ENCODE measurements at regions not wholly inside any gene's neighbourhood (a gene's known extent, or its start where the extent isn't known, plus 50 kb on each side); places are given as distances from the start of the nearest gene placed in this dataset.

DNA sequence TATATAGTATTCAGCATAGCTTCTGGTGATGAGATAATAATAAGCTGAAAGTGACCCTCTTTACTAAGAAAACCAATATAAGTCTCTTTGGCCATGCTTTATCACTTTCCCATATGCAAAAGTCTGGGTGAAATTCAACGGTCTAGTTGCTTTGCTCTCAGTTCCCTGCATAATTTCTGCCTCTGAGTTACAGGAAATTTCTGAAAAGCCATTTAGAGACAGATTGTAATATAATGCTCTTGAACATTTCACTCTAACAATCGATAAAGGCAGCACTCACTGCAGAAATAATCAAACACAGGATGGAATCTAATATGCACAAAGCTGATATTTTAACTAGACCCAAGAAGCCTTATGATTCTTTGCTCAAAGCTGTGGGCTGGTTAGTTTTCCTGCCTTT lies 100.1 kb upstream of the LIFR start:
- no peak for ATAC-seq (replicated peaks)
- Mint-ChIP-seq H3K4me1 (no peaks in the 10 kb centered on the region), H3K27ac (no peak overlapping the region), H3K9me3 (no peaks in the 10 kb centered on the region), H3K27me3 (peaks cover 24% of the 10 kb centered on the region), H3K36me3 (ENCODE audit: low read depth) (no peaks in the 10 kb centered on the region), H3K4me3 (no peak overlapping the region)

DNA sequence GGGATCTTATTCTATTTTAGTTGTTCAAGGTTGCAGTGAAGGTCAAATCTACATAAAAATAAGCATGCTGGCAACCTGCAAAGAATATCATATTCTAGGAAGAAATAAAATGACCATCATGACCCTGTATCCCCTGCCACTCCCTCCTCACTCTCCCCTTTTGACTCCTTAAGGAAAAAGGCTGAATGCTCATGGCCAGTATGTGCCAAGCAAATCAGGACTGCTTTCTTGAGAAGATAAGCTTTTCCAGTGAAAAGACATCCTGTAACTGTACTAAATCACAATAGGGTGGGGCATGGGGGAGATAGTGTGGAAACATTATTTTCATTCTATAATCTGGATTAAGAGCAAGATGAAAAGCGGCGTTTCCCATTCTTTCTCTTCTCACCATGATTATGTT lies 100.6 kb upstream of the LIFR start:
- no peaks in the 10 kb centered on the region for H3K36me3 Mint-ChIP-seq (ENCODE audit: low read depth)
- H3K27me3 Mint-ChIP-seq, result peaks cover 27% of the 10 kb centered on the region
- no peak for ATAC-seq (replicated peaks)
- no peak overlapping the region for H3K27ac Mint-ChIP-seq
- no peak overlapping the region for H3K4me3 Mint-ChIP-seq
- no peaks in the 10 kb centered on the region for H3K9me3 Mint-ChIP-seq
- no peaks in the 10 kb centered on the region for H3K4me1 Mint-ChIP-seq

- ATAC-seq (replicated peaks), result no peak
- Mint-ChIP-seq H3K4me3 (no peak overlapping the region), H3K27me3 (peaks cover 29% of the 10 kb centered on the region), H3K27ac (no peak overlapping the region), H3K36me3 (ENCODE audit: low read depth) (no peaks in the 10 kb centered on the region), H3K4me1 (no peaks in the 10 kb centered on the region), H3K9me3 (no peaks in the 10 kb centered on the region)
These were observed 103.8 kb upstream of the LIFR start for GRCh38 chr5:38660194-38660668.

DNA sequence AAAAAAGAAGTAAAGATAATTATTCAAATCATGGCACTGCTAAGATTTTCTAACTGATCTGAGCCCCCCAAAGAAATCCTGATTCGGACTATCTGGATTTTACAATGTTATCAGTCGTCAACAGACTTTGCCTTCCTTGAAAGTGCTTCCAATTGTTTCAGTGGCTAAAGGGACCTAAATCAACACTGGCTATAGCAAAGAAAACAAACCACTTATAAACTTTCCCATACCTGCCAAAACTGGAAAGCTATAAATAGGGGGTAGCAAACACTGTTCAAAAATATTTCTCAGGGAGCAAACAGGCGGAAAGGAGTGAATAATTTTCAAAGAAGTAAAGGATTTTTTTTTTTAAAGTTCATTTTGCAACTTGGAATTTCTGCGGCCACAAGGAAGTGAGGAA lies 105.6 kb upstream of the LIFR start:
- Mint-ChIP-seq H3K4me3 (no peak overlapping the region), H3K4me1 (no peaks in the 10 kb centered on the region)

DNA sequence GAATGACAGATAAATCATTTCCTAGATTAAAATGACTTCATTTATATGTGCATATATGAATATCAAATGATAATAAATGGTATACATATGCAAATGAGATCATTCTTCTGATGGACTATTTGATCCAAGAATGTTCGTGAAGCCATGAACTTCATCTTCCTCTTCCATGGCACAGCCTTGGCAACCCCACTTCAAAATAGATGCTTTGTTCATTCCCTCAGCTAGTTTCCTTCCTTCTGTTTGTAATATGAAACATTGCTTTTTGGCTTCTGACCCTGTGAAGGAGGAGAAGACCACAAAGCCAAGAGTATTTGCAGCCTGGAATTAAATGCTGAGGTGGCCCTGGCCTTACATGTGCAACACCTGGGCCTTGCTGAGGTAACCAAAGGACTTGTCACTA lies 106.8 kb upstream of the LIFR start:
- H3K4me1 Mint-ChIP-seq, result no peaks in the 10 kb centered on the region
- no peak overlapping the region for H3K27ac Mint-ChIP-seq
- no peaks in the 10 kb centered on the region for H3K36me3 Mint-ChIP-seq (ENCODE audit: low read depth)
- peaks cover 28% of the 10 kb centered on the region for H3K27me3 Mint-ChIP-seq
- no peak overlapping the region for H3K4me3 Mint-ChIP-seq
- no peaks in the 10 kb centered on the region for H3K9me3 Mint-ChIP-seq
- no peak for ATAC-seq (replicated peaks)

More for the DNA sequence above, 105.6 kb upstream of the LIFR start:
- H3K27ac Mint-ChIP-seq, result no peak overlapping the region
- ATAC-seq (replicated peaks), result no peak
- peaks cover 36% of the 10 kb centered on the region for H3K27me3 Mint-ChIP-seq
- H3K36me3 Mint-ChIP-seq (ENCODE audit: low read depth), result no peaks in the 10 kb centered on the region
- no peaks in the 10 kb centered on the region for H3K9me3 Mint-ChIP-seq

GRCh38 chr5:38666668-38667498 lies 110.4 kb upstream of the LIFR start:
- Mint-ChIP-seq H3K9me3 (no peaks in the 10 kb centered on the region), H3K4me3 (no peak overlapping the region), H3K27me3 (peaks cover 21% of the 10 kb centered on the region), H3K27ac (no peak overlapping the region), H3K36me3 (ENCODE audit: low read depth) (no peaks in the 10 kb centered on the region), H3K4me1 (no peaks in the 10 kb centered on the region)
- no peak for ATAC-seq (replicated peaks)

DNA sequence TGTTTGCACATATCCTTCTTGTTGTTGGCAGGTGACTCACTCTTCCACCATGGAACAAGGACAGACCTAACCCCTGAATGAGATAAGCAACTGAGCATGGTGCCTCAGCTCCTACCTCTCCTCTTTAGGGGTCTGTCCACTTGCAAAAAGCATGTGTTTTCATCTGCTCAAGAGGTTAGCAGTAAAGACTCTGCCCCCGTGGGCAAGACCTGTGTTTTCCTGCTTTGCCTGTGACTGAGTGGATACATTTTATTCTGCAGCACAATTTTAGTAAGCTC lies 111.0 kb upstream of the LIFR start:
- Mint-ChIP-seq H3K9me3 (no peaks in the 10 kb centered on the region), H3K4me3 (no peak overlapping the region), H3K36me3 (ENCODE audit: low read depth) (no peaks in the 10 kb centered on the region), H3K4me1 (no peaks in the 10 kb centered on the region), H3K27ac (no peak overlapping the region), H3K27me3 (peaks cover 16% of the 10 kb centered on the region)
- no peak for ATAC-seq (replicated peaks)

GRCh38 chr5:38669361-38669880 lies 113.0 kb upstream of the LIFR start:
- H3K4me1 Mint-ChIP-seq, result no peaks in the 10 kb centered on the region
- no peak overlapping the region for H3K4me3 Mint-ChIP-seq
- H3K36me3 Mint-ChIP-seq (ENCODE audit: low read depth), result no peaks in the 10 kb centered on the region
- peaks cover 21% of the 10 kb centered on the region for H3K27me3 Mint-ChIP-seq
- no peaks in the 10 kb centered on the region for H3K9me3 Mint-ChIP-seq
- ATAC-seq (replicated peaks), result no peak
- no peak overlapping the region for H3K27ac Mint-ChIP-seq

DNA sequence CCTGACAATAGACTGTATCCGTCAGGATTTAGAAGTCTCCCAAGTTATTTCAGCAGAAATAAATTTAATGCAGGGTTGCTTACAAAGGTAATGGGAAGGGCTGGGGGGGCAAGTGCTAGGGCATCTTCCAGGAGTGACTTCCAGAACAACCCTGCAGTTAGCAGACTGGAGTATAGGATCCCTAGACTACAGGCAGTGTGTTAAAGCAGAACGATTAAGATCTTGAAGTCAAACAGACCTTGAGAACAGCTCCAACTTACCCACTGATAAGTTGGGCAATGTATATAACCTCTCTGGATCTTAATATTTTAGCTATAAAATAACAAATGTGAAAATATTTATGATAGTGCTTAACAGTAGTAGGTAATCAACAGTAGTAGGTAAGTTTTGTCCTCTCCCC lies 113.6 kb upstream of the LIFR start:
- Mint-ChIP-seq H3K27ac (no peak overlapping the region), H3K36me3 (ENCODE audit: low read depth) (no peaks in the 10 kb centered on the region), H3K4me1 (no peaks in the 10 kb centered on the region), H3K27me3 (peaks cover 17% of the 10 kb centered on the region), H3K9me3 (no peaks in the 10 kb centered on the region), H3K4me3 (no peak overlapping the region)
- no peak for ATAC-seq (replicated peaks)

DNA sequence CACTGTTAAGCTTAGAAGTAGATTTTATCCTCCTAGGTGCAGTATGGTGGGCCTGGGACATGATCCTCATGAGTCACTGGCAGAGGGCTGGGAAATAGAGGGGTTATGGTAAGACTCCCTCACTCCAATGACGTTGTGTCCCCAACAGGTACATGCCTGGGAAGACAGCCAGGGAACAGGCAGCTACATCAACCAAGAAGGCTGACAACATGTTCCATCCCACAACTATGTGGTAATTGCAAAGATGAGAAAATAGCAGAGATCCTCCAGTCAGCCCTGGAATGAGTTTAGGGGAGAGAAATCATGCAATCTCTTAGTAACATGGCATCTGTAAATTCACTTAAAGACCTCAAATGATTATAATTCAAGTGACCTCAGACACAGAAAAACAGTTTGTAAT lies 114.4 kb upstream of the LIFR start:
- H3K27me3 Mint-ChIP-seq, result peaks cover 11% of the 10 kb centered on the region

GRCh38 chr5:38672059-38672788 lies 115.8 kb upstream of the LIFR start:
- no peaks in the 10 kb centered on the region for H3K36me3 Mint-ChIP-seq (ENCODE audit: low read depth)
- no peak overlapping the region for H3K4me3 Mint-ChIP-seq
- ATAC-seq (replicated peaks), result no peak
- H3K27me3 Mint-ChIP-seq, result peaks cover 9% of the 10 kb centered on the region
- H3K4me1 Mint-ChIP-seq, result no peaks in the 10 kb centered on the region
- no peak overlapping the region for H3K27ac Mint-ChIP-seq
- H3K9me3 Mint-ChIP-seq, result no peaks in the 10 kb centered on the region

More for the DNA sequence above, 114.4 kb upstream of the LIFR start:
- Mint-ChIP-seq H3K27ac (no peak overlapping the region), H3K4me1 (no peaks in the 10 kb centered on the region), H3K9me3 (no peaks in the 10 kb centered on the region), H3K4me3 (no peak overlapping the region), H3K36me3 (ENCODE audit: low read depth) (no peaks in the 10 kb centered on the region)
- ATAC-seq (replicated peaks), result no peak

GRCh38 chr5:38673671-38674071 lies 117.2 kb upstream of the LIFR start:
- H3K27ac Mint-ChIP-seq, result no peak overlapping the region
- no peak overlapping the region for H3K4me3 Mint-ChIP-seq
- no peak for ATAC-seq (replicated peaks)
- no peaks in the 10 kb centered on the region for H3K4me1 Mint-ChIP-seq
- H3K27me3 Mint-ChIP-seq, result peaks cover 11% of the 10 kb centered on the region
- no peaks in the 10 kb centered on the region for H3K36me3 Mint-ChIP-seq (ENCODE audit: low read depth)
- no peaks in the 10 kb centered on the region for H3K9me3 Mint-ChIP-seq

DNA sequence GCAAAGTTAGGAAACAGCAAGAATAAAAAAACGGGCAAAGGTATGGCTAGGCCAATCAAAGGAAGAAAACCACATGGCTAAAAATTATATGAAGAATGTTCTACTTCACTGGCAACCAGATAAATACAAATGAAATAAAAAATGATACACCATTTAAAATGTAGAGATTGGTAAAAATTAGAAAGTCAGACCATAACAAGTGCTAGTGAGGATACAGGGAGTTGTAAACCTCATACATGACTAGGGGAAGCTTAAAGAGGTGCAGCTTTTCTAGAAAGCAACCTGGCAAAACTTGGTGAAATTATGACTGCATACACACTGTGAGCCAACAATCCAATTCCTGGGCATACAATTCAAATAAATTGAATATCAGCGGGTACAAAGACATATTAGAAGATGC lies 119.0 kb upstream of the LIFR start:
- Mint-ChIP-seq H3K27ac (no peak overlapping the region), H3K36me3 (ENCODE audit: low read depth) (no peaks in the 10 kb centered on the region), H3K4me3 (no peak overlapping the region), H3K4me1 (no peaks in the 10 kb centered on the region), H3K9me3 (no peaks in the 10 kb centered on the region), H3K27me3 (peaks cover 11% of the 10 kb centered on the region)
- ATAC-seq (replicated peaks), result no peak

GRCh38 chr5:38677636-38678035 lies 121.2 kb upstream of the LIFR start:
- H3K4me3 Mint-ChIP-seq, result no peak overlapping the region
- no peaks in the 10 kb centered on the region for H3K9me3 Mint-ChIP-seq
- no peaks in the 10 kb centered on the region for H3K4me1 Mint-ChIP-seq
- H3K27ac Mint-ChIP-seq, result no peak overlapping the region
- H3K27me3 Mint-ChIP-seq, result peaks cover 11% of the 10 kb centered on the region
- no peak for ATAC-seq (replicated peaks)
- H3K36me3 Mint-ChIP-seq (ENCODE audit: low read depth), result no peaks in the 10 kb centered on the region

- H3K4me3 Mint-ChIP-seq, result no peak overlapping the region
- peaks cover 15% of the 10 kb centered on the region for H3K27me3 Mint-ChIP-seq
- no peak for ATAC-seq (replicated peaks)
- H3K9me3 Mint-ChIP-seq, result no peaks in the 10 kb centered on the region
- H3K36me3 Mint-ChIP-seq (ENCODE audit: low read depth), result no peaks in the 10 kb centered on the region
- H3K27ac Mint-ChIP-seq, result no peak overlapping the region
- no peaks in the 10 kb centered on the region for H3K4me1 Mint-ChIP-seq
These were observed 121.6 kb upstream of the LIFR start for GRCh38 chr5:38678076-38678475.
